ENCODE measurements at regions not wholly inside any gene's neighbourhood (a gene's known extent, or its start where the extent isn't known, plus 50 kb on each side); places are given as distances from the start of the nearest gene placed in this dataset.
"Not testable (repeated sequence)": the region's sequence is repeated elsewhere in the genome, so short reads cannot be mapped to it uniquely, and the experiment has no call there.

DNA sequence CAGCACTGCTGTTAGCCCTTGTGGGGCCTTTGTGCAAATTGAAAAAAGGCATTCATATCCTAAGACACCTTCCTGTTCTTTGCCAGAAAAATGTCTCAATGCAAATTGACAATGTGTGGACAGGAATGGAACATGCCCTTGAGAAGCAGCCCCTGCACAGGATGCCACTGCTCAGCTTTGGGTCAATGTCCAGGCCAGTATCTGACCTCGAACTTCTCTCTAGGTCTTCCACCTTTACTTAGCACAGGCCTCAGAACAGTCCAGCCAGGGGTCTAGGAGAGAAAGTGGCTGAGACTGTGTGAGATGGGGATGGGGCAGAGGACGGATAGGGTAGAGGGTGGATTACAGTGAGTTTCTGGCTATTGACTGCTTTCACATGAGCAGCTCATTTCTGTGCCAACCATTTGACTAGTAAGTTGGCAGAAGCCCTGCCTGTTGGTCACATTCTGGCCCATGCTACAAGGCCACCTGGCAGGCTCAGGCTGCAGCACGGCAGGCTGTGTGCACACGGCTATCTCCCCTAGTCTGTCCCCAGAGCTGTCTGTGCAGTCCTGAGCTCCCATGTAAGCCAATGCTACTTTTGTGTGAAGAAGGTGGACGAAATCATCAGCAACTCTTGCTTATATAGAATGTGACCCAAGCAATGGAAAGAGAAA, 254.5 kb upstream of the PLGLB1 start:
- H3K4me1 ChIP-seq (ENCODE audit: insufficient read depth, low read length, severe bottlenecking); H3K36me3 ChIP-seq (ENCODE audit: insufficient read depth, low read length); H3K9me3 ChIP-seq (ENCODE audit: low read length): not testable (repeated sequence)

DNA sequence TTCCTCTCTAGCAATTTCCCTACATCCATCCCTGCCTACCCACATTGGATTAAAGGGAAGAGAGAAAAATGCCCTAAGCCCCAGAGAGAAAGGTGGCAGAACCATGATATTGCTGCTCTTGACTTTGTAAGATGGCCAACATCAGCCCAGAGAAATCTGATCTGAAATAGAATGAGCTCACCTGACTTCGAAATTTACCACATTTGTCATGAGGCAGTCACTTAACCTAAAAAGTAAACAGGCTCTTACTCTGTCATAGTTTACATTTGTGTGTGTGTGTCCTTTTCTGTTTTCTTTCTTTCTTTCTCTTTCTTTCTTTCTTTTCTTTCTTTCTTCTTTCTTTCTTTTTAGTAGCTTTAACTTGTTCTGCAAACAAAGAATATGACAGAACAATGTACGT, 255.0 kb upstream of the PLGLB1 start:
- H3K27ac ChIP-seq (ENCODE audit: low read depth, low read length, poor library complexity, severe bottlenecking); H3F3A ChIP-seq (ENCODE audit: insufficient read depth, low read length); H3K9me3 ChIP-seq (ENCODE audit: low read length); H3K4me2 ChIP-seq (ENCODE audit: low read length); H3K9me2 ChIP-seq (ENCODE audit: low read depth, low read length); H3K79me2 ChIP-seq (ENCODE audit: insufficient read depth, low read length); H2AFZ ChIP-seq (ENCODE audit: low read length); H3K4me1 ChIP-seq (ENCODE audit: insufficient read depth, low read length, severe bottlenecking); H3K36me3 ChIP-seq (ENCODE audit: insufficient read depth, low read length); H3K4me3 ChIP-seq (ENCODE audit: low read depth, low read length, poor library complexity, severe bottlenecking); H3K27me3 ChIP-seq (ENCODE audit: insufficient read depth, low read length); H4K20me1 ChIP-seq (ENCODE audit: insufficient read depth, low read length); H3K9ac ChIP-seq (ENCODE audit: low read length): not testable (repeated sequence)

More for the DNA sequence above, 254.5 kb upstream of the PLGLB1 start:
- H3K27me3 ChIP-seq (ENCODE audit: insufficient read depth, low read length); H3K9ac ChIP-seq (ENCODE audit: low read length); H2AFZ ChIP-seq (ENCODE audit: low read length); H3K9me2 ChIP-seq (ENCODE audit: low read depth, low read length); H3K4me2 ChIP-seq (ENCODE audit: low read length); H3K4me3 ChIP-seq (ENCODE audit: low read depth, low read length, poor library complexity, severe bottlenecking); H3K27ac ChIP-seq (ENCODE audit: low read depth, low read length, poor library complexity, severe bottlenecking); H3F3A ChIP-seq (ENCODE audit: insufficient read depth, low read length); H4K20me1 ChIP-seq (ENCODE audit: insufficient read depth, low read length); H3K79me2 ChIP-seq (ENCODE audit: insufficient read depth, low read length): not testable (repeated sequence)

DNA sequence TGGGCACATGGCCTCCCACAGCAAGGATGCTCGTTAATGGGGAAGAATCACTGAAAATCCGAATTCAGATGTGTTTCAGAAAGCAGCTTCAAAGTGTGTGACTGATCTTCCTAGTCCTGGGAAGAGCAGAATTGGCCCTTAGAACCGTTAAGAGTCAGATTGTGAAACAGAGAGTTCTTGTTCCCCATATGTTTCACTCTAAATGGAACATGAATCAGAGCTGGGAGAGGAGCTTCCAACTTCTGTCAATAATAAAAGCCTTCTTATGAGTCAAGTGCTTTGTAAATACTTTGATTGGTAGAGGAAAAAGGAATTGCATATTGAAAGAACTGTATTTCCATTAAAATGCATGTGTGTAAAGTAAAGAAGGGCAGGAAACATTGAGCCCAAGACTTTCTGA, 256.1 kb upstream of the PLGLB1 start:
- not testable (repeated sequence) for H3K9me2 ChIP-seq (ENCODE audit: low read depth, low read length); H3K36me3 ChIP-seq (ENCODE audit: insufficient read depth, low read length); H3K9me3 ChIP-seq (ENCODE audit: low read length); H4K20me1 ChIP-seq (ENCODE audit: insufficient read depth, low read length); H3F3A ChIP-seq (ENCODE audit: insufficient read depth, low read length); H3K27me3 ChIP-seq (ENCODE audit: insufficient read depth, low read length); H3K79me2 ChIP-seq (ENCODE audit: insufficient read depth, low read length); H3K27ac ChIP-seq (ENCODE audit: low read depth, low read length, poor library complexity, severe bottlenecking); H2AFZ ChIP-seq (ENCODE audit: low read length); H3K9ac ChIP-seq (ENCODE audit: low read length); H3K4me1 ChIP-seq (ENCODE audit: insufficient read depth, low read length, severe bottlenecking); H3K4me3 ChIP-seq (ENCODE audit: low read depth, low read length, poor library complexity, severe bottlenecking); H3K4me2 ChIP-seq (ENCODE audit: low read length)

DNA sequence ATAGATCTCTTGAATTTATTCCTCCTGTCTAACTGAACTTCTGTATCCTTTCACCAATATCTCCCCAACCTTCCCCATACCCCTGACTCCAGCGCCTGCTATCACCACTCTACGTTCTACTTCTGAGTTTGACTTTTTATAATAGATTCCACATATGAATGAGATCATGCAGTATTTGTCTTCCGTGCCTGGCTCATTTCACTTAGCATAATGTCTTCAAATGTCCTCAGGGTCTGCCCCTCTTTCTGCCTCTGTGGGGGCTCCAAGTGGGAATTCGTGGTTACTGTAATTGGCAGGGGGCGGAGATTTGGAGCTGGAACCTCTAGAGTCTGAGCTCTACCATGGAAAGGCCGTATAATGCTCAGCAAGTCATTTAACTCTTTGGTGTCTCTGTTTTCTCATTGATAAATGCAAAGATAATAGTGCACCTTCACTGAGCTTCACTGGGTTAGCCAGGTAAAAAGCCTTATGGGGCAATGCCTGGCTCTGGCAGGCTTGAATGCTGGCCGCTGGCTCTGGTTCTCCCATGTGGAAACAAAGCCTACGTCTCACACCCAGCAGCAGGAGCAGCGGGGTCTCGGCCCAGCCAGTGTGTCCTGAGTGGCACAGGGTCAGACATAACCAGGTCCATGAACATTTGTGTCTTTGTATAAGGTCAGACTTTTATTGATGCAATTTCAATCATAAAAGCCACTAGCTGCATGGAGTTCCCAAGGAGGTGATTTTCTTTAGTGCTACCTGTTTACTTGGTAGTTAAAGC, 259.1 kb upstream of the PLGLB1 start:
- H3K4me1 ChIP-seq (ENCODE audit: insufficient read depth, low read length, severe bottlenecking); H3K9ac ChIP-seq (ENCODE audit: low read length); H2AFZ ChIP-seq (ENCODE audit: low read length); H3F3A ChIP-seq (ENCODE audit: insufficient read depth, low read length); H3K27ac ChIP-seq (ENCODE audit: low read depth, low read length, poor library complexity, severe bottlenecking); H3K27me3 ChIP-seq (ENCODE audit: insufficient read depth, low read length); H4K20me1 ChIP-seq (ENCODE audit: insufficient read depth, low read length); H3K4me3 ChIP-seq (ENCODE audit: low read depth, low read length, poor library complexity, severe bottlenecking); H3K4me2 ChIP-seq (ENCODE audit: low read length); H3K9me3 ChIP-seq (ENCODE audit: low read length); H3K9me2 ChIP-seq (ENCODE audit: low read depth, low read length); H3K79me2 ChIP-seq (ENCODE audit: insufficient read depth, low read length); H3K36me3 ChIP-seq (ENCODE audit: insufficient read depth, low read length): not testable (repeated sequence)

DNA sequence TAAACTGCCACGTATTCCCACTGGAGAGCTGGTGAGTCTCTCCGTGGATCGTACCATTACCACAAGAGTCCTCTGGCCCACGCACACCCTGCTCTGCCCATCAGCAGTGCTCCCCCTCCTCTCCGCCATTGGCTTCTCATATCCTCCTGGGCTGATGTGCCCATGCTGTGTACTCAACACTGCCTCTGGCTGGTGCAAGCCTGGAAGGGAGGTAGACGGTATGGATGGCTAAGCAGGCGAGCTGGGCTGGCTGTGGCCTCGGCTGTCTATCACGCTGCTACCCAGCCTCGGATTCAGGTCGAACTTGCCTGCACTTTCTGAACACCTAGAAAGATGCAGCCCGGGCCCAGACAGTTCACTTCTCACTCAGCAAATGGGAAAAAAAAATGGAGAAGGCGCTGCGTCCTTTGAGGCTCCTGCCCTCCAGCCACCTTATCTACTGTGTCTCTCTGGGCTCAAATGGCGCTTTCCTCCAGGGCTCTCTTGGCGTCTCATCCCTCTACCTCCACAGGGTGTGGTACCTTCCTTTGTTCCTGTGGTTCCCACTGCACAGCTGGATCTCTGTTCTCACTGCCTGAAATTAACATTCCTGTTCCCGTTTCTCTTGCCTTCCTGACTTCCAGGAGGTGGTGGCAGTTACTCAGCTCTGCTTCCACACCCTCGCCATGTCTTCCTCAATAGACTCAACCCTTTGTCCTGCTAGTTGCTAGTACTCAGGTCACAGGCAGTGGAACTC, 262.3 kb upstream of the PLGLB1 start:
- H3K4me1 ChIP-seq (ENCODE audit: insufficient read depth, low read length, severe bottlenecking); H3F3A ChIP-seq (ENCODE audit: insufficient read depth, low read length); H3K79me2 ChIP-seq (ENCODE audit: insufficient read depth, low read length); H3K27me3 ChIP-seq (ENCODE audit: insufficient read depth, low read length); H3K27ac ChIP-seq (ENCODE audit: low read depth, low read length, poor library complexity, severe bottlenecking); H3K9me2 ChIP-seq (ENCODE audit: low read depth, low read length); H3K4me2 ChIP-seq (ENCODE audit: low read length); H3K36me3 ChIP-seq (ENCODE audit: insufficient read depth, low read length); H3K9ac ChIP-seq (ENCODE audit: low read length); H3K9me3 ChIP-seq (ENCODE audit: low read length); H2AFZ ChIP-seq (ENCODE audit: low read length); H3K4me3 ChIP-seq (ENCODE audit: low read depth, low read length, poor library complexity, severe bottlenecking); H4K20me1 ChIP-seq (ENCODE audit: insufficient read depth, low read length): not testable (repeated sequence)

DNA sequence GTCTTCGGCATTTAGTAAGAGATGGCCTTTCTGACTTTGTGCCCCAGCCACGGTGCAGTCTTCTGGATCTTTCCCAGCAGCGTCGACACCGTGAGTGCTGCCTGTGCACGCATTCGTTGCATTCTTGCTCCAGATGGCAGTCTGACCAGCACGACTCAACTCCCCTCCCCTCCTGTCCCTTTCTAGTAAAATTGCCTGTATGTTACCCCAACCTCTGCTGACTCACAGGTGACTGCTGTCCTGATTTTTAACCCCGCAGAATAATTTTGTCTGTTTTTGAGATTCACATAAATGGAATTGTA, 262.8 kb upstream of the PLGLB1 start:
- H3K4me2 ChIP-seq (ENCODE audit: low read length); H3K27me3 ChIP-seq (ENCODE audit: insufficient read depth, low read length); H3K79me2 ChIP-seq (ENCODE audit: insufficient read depth, low read length); H3K4me3 ChIP-seq (ENCODE audit: low read depth, low read length, poor library complexity, severe bottlenecking); H3K9me3 ChIP-seq (ENCODE audit: low read length); H4K20me1 ChIP-seq (ENCODE audit: insufficient read depth, low read length); H2AFZ ChIP-seq (ENCODE audit: low read length); H3K9ac ChIP-seq (ENCODE audit: low read length); H3K4me1 ChIP-seq (ENCODE audit: insufficient read depth, low read length, severe bottlenecking); H3K36me3 ChIP-seq (ENCODE audit: insufficient read depth, low read length); H3F3A ChIP-seq (ENCODE audit: insufficient read depth, low read length); H3K9me2 ChIP-seq (ENCODE audit: low read depth, low read length); H3K27ac ChIP-seq (ENCODE audit: low read depth, low read length, poor library complexity, severe bottlenecking): not testable (repeated sequence)

DNA sequence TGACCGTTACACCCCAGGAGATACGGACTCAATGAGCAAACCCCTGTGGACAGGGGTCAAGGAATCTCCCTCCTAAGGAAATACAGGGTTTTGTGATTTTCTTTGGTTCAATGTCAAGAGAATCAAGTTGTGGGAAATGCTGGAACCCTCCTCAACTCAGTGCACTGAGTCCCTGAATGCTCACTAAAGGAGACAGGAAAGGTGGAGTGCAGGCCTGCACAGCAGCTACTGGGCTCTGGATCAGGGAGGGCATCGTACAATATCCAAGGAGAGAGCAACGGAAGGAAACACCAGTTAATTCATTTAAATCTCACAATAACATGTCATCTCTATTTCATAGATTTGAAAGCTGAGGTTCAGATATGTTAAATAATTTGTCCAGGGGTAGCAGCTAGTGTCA, 263.5 kb upstream of the PLGLB1 start:
- H2AFZ ChIP-seq (ENCODE audit: low read length); H3K27me3 ChIP-seq (ENCODE audit: insufficient read depth, low read length); H3K4me1 ChIP-seq (ENCODE audit: insufficient read depth, low read length, severe bottlenecking); H3K9ac ChIP-seq (ENCODE audit: low read length); H3K79me2 ChIP-seq (ENCODE audit: insufficient read depth, low read length); H3K9me2 ChIP-seq (ENCODE audit: low read depth, low read length); H3K4me2 ChIP-seq (ENCODE audit: low read length); H3K4me3 ChIP-seq (ENCODE audit: low read depth, low read length, poor library complexity, severe bottlenecking); H3F3A ChIP-seq (ENCODE audit: insufficient read depth, low read length); H3K9me3 ChIP-seq (ENCODE audit: low read length); H4K20me1 ChIP-seq (ENCODE audit: insufficient read depth, low read length); H3K36me3 ChIP-seq (ENCODE audit: insufficient read depth, low read length); H3K27ac ChIP-seq (ENCODE audit: low read depth, low read length, poor library complexity, severe bottlenecking): not testable (repeated sequence)
